GM10266 (cell line): ENCODE measurements at regions not wholly inside any gene's neighbourhood (a gene's known extent, or its start where the extent isn't known, plus 50 kb on each side); places are given as distances from the start of the nearest gene placed in this dataset.
"Not testable (repeated sequence)": the region's sequence is repeated elsewhere in the genome, so short reads cannot be mapped to it uniquely, and the experiment has no call there.

Source experiments
- DNase-seq: peaks from one replicate; pipeline ENCODE4 v3.0.0; 2012; ENCODE audit errors: extremely low spot score
- CTCF ChIP-seq: IDR thresholded peaks from 2 replicates; pipeline ENCODE4 v1.5.1; 2012; ENCODE audit warnings: mild to moderate bottlenecking, low read depth; ENCODE audit not compliant: control insufficient read depth, insufficient read depth; ENCODE audit errors: missing control alignments

DNA sequence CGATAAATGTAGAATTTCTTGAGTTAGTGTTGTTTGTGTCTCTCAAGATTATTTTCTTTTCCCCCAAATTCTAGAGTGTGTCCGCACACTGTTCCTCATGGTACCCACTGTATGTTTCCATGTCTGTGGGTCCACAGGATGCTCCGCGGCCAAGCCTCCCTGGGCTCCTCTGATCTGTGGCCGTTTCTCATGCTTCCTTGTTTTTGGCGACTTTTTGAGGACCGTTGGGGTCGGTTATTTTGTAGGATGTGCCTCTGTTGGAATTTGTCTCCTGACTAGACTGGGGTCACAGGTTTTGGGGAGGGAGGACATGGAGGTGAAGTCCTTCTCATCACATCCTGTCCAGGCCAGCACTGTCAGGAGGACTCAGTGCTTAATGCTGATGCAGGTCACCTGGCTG lies 140.0 kb downstream of the LAT start:
- no peak for DNase-seq
- no peak for TF ChIP-seq CTCF

- DNase-seq: not testable (repeated sequence)
Observed at GRCh38 chr16:29124162-29124561, 139.3 kb downstream of the LAT start.

DNA sequence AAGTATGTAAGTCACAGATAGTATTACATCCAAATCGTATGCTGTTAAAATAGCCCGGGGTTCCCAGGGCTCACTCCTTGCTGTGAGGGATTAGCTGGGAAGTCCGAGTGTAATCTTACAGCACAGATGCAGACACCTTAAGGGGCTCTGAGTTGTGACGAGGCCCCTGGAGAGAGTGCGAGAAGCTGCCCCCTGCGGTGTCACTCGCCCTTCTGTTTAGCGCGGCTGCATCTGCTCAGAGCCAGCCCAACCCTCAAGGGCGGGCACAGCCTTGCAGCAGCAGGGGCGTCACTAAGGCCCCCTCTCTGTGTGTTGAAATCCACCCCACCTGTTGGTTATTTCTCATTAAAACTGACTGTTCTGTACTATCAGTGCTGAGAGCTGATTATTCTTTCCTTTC lies 135.8 kb downstream of the LAT start:
- not testable (repeated sequence) for DNase-seq

DNA sequence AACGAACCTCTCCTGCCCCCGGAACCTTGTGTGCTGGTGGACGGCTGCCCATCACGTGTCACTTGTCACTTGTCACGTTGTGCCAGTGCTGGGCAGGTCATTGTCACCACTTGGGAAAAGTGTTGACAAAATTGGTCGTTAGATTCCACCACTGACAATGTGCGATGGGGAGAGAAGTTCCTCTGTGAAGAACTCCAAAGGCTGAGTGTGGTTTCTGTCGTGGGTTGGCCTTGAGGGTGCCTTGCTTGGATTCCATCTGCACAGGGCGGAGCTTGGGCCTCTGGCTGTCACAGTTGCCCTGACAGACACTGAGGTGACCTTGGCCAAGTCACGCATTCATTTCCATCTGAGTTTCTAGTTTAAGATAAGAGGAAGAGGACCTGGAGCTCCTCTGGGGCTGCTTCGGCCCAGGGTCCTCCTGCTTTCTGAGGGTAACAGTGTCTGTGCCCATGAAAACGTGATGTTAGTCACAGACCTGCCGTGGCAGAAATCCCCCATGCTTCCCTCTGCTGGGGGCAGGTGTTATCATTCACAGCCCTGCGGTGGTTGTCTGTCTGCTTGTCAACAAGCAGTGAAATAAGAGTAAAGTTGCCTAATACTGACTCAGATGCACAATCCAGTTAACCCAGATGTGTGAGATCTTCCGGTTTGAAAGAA lies 133.6 kb downstream of the LAT start:
- not testable (repeated sequence) for DNase-seq

- TF ChIP-seq CTCF: no peak
- no peak for DNase-seq
Observed at GRCh38 chr16:29117631-29118030, 132.8 kb downstream of the LAT start.

- DNase-seq: no peak
- no peak for TF ChIP-seq CTCF
Observed at GRCh38 chr16:29116980-29117379, 132.1 kb downstream of the LAT start.

- DNase-seq: not testable (repeated sequence)
Observed at GRCh38 chr16:29116207-29116606, 131.4 kb downstream of the LAT start.

GRCh38 chr16:29115802-29116141 lies 130.9 kb downstream of the LAT start:
- DNase-seq: not testable (repeated sequence)

DNA sequence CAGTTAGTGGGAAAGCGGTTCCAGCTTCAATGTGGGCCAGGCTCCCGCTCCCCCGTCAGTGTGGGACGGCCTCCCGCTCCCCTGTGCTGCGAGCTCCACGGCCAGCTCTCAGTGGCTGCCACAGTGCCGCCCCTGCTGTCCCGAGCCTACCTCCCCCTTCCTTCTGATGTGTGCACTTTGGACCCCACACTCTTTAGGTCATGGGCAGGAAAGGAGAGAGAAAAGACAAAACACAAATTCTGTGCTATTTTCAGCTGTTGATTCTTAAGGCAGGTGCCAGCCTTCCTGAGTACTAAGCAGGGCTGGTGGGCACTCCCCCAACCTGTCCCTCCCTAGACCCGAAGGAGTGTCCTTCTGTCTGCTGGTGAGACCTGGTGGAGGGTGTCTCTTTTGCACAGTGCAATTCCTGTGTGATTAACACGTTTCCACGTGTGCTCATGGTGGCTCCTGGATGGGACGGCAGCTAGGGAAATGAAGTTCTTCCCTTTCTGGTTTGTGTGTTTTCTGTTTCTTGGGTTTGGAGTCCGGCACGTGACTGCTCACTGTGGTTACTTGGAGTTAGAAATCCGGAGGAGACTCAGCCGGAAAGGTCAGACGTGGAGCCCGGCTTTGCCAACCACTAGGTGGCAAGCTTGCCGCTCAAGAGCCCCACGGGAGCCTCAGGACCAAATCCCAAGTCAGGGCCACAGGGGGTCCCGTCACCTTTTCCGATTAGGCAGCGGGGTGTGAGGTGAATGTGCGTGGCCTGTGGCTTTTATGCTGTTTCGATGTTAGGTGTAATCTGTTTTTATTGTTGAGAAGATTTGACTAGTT lies 130.3 kb downstream of the LAT start:
- DNase-seq: not testable (repeated sequence)

GRCh38 chr16:29114574-29114973 lies 129.7 kb downstream of the LAT start:
- no peak for TF ChIP-seq CTCF
- DNase-seq: no peak

DNA sequence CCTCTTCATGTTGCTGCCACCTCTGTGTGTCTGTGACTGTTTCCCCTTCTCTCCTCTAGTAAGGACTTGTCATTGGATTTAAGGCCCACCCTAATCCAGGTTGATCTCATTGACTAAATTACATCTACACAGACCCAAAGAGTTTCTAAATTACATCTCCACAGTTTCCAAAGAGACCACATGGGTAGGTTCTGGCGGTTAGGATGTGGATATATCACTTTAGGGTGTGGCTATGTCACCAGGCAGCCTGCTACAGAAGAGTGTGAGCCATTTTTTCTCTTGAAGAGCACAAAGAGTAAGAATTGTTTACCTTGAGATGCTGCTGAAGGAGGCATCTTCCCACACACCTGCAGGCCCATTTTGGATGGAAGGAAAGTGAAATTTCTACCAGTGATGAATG lies 128.6 kb downstream of the LAT start:
- not testable (repeated sequence) for DNase-seq
